HepG2 (cell line): ENCODE measurements at regions not wholly inside any gene's neighbourhood (a gene's known extent, or its start where the extent isn't known, plus 50 kb on each side); places are given as distances from the start of the nearest gene placed in this dataset.

ENCODE experiments used
- CREB1 ChIP-seq, 2 experiments: fragments of 450-650 bp in 1 of 2; IDR thresholded peaks; 2 replicates each; pipeline ENCODE4 v1.6.1; 2016 to 2017; ENCODE audit warnings: control low read depth in 1 of 2, mild to moderate bottlenecking in 1 of 2, missing compliant biosample characterization in 1 of 2, missing genetic modification characterization in 1 of 2
- SMARCE1 ChIP-seq: fragments of 450-650 bp; IDR thresholded peaks from 2 replicates; pipeline ENCODE4 v1.6.1; 2017; ENCODE audit warnings: borderline replicate concordance
- SP2 ChIP-seq: sonication (generic); formaldehyde crosslinking; IDR thresholded peaks from 2 replicates; pipeline ENCODE4 v1.5.1; 2020; ENCODE audit warnings: mild to moderate bottlenecking, missing genetic modification reagents
- ZBTB21 ChIP-seq: sonication (generic); formaldehyde crosslinking; IDR thresholded peaks from 2 replicates; pipeline ENCODE4 v1.4.0; 2020; ENCODE audit warnings: missing genetic modification reagents
- ZNF687 ChIP-seq: sonication (generic); formaldehyde crosslinking; IDR thresholded peaks from 2 replicates; pipeline ENCODE4 v1.5.1; 2020; ENCODE audit warnings: mild to moderate bottlenecking, missing genetic modification reagents, moderate library complexity
- ZNF775 ChIP-seq: sonication (generic); formaldehyde crosslinking; IDR thresholded peaks from 2 replicates; pipeline ENCODE4 v1.4.0; 2020; ENCODE audit warnings: missing genetic modification reagents, mild to moderate bottlenecking, moderate library complexity, borderline replicate concordance
- TF ChIP-seq, protein P1 (sequence below): sonication (generic); formaldehyde crosslinking; IDR thresholded peaks from 2 replicates; pipeline ENCODE4 v1.9.0; 2021; ENCODE audit warnings: missing genetic modification reagents, mild to moderate bottlenecking, borderline replicate concordance
- TF ChIP-seq, protein P2 (sequence below): sonication (generic); formaldehyde crosslinking; IDR thresholded peaks from 2 replicates; pipeline ENCODE4 v1.5.1; 2020; ENCODE audit warnings: missing genetic modification reagents, mild to moderate bottlenecking, borderline replicate concordance

DNA sequence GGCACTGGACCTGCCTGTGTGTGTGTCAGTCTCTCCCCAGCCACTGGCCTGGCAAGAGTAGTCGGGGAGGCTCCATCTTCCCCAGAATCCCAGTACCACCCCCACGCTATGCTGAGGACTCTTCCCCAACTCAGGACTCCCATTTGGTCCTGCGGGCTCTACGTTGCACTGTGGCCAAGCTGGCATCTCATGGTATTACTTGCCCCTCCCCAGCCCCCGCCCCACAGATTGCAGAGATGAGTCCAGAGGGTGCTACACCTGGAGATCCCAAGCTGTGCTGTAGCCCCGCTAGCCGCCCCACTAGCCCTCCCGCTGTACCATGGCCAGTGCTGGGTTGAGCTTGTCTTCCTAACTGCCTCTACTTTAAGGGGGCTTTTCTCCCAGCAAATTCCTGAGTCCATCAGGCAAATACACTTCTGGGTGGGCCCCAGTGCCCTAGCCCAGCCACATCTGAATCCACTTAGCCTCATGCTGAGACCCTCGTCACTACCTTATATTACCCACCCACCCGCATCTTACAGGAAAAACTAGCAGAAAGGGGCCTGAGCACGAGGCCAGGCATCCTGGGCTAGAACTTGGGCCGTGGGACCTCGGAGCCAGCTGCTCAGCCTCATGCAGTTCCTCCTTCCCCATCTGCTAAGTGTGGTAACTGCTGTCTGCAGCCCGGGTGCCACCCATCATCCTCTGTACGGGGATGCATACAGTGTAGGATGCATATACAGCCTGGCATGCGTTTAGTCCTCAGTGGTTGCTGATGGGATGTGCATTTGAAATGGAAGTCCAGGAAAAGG lies 65.8 kb upstream of the CACUL1 start (continued):
- no peak for TF ChIP-seq ZNF775
- TF ChIP-seq, protein P1, sequence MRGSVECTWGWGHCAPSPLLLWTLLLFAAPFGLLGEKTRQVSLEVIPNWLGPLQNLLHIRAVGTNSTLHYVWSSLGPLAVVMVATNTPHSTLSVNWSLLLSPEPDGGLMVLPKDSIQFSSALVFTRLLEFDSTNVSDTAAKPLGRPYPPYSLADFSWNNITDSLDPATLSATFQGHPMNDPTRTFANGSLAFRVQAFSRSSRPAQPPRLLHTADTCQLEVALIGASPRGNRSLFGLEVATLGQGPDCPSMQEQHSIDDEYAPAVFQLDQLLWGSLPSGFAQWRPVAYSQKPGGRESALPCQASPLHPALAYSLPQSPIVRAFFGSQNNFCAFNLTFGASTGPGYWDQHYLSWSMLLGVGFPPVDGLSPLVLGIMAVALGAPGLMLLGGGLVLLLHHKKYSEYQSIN: no peak
- no peak for TF ChIP-seq ZBTB21
- no peak for TF ChIP-seq CREB1 (IDR thresholded peaks at IDR 0.05)
- no peak for TF ChIP-seq CREB1 (CRISPR knock-in tag; IDR thresholded peaks at IDR 0.05)
- no peak for TF ChIP-seq SP2
- no peak for TF ChIP-seq SMARCE1
- no peak for TF ChIP-seq ZNF687 (CRISPR knock-in tag)
- TF ChIP-seq, protein P2, sequence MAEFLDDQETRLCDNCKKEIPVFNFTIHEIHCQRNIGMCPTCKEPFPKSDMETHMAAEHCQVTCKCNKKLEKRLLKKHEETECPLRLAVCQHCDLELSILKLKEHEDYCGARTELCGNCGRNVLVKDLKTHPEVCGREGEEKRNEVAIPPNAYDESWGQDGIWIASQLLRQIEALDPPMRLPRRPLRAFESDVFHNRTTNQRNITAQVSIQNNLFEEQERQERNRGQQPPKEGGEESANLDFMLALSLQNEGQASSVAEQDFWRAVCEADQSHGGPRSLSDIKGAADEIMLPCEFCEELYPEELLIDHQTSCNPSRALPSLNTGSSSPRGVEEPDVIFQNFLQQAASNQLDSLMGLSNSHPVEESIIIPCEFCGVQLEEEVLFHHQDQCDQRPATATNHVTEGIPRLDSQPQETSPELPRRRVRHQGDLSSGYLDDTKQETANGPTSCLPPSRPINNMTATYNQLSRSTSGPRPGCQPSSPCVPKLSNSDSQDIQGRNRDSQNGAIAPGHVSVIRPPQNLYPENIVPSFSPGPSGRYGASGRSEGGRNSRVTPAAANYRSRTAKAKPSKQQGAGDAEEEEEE (CRISPR knock-in tag): no peak
